OCI-LY7 (cell line): ENCODE measurements at regions not wholly inside any gene's neighbourhood (a gene's known extent, or its start where the extent isn't known, plus 50 kb on each side); places are given as distances from the start of the nearest gene placed in this dataset.

Experiments
- BruUV-seq: library from RNA; stranded (reverse); fragments of 400-500 nt; replicated peaks from 2 replicates; lab custom pipeline; 2021; lab: Mats Ljungman, UMichigan
- CTCF ChIA-PET: fragments of 300-600 bp; sonication (Branson Sonifier 250); formaldehyde crosslinking; loops from one replicate; lab custom pipeline; 2022; ENCODE audit warnings: antibody characterized with exemption; ENCODE audit not compliant: unreplicated experiment; lab: Charles Lee
- POLR2A ChIA-PET: fragments of 300-600 bp; sonication (Branson Sonifier 250); formaldehyde crosslinking; loops from one replicate; lab custom pipeline; 2022; ENCODE audit warnings: antibody characterized with exemption; lab: Charles Lee
- DNase-seq: peaks from one replicate; pipeline ENCODE4 v3.0.0-alpha.2; 2015; ENCODE audit warnings: low spot score
- H2AFZ ChIP-seq: fragments of 200-600 bp; sonication (generic), shearing (Covaris generic); 2 replicates; pipeline ENCODE4 v1.6.1; 2014; ENCODE audit warnings: mild to moderate bottlenecking, antibody characterized with exemption, low read length, moderate library complexity
- H3K27ac ChIP-seq: fragments of 200-600 bp; sonication (generic); 2 replicates; pipeline ENCODE4 v1.5.1; 2014; ENCODE audit warnings: mixed run types, low read depth, mild to moderate bottlenecking, moderate library complexity, low read length, inconsistent platforms; ENCODE audit not compliant: poor library complexity, severe bottlenecking
- H3K36me3 ChIP-seq: fragments of 200-600 bp; sonication (generic); 2 replicates; pipeline ENCODE4 v1.6.1; 2014; ENCODE audit warnings: mild to moderate bottlenecking, antibody characterized with exemption, low read length, moderate library complexity, mixed read lengths; ENCODE audit not compliant: insufficient read depth
- H3K4me1 ChIP-seq: fragments of 200-600 bp; sonication (generic); 2 replicates; pipeline ENCODE4 v1.5.1; 2014; ENCODE audit warnings: mild to moderate bottlenecking, low read length; ENCODE audit not compliant: insufficient read depth, poor library complexity, severe bottlenecking
- H3K4me2 ChIP-seq: fragments of 200-600 bp; sonication (generic); 2 replicates; pipeline ENCODE4 v1.6.1; 2014; ENCODE audit warnings: mild to moderate bottlenecking, low read length
- H3K4me3 ChIP-seq: fragments of 200-600 bp; sonication (generic); 2 replicates; pipeline ENCODE4 v1.5.1; 2014; ENCODE audit warnings: mild to moderate bottlenecking, low read depth, low read length; ENCODE audit not compliant: poor library complexity, severe bottlenecking
- H3K79me2 ChIP-seq: fragments of 200-600 bp; sonication (generic); 2 replicates; pipeline ENCODE4 v1.6.1; 2016; ENCODE audit warnings: low read depth, mild to moderate bottlenecking, low read length, moderate library complexity, mixed read lengths; ENCODE audit not compliant: insufficient read depth
- H3K9me2 ChIP-seq: fragments of 200-600 bp; sonication (generic); 2 replicates; pipeline ENCODE4 v1.6.1; 2016; ENCODE audit warnings: mild to moderate bottlenecking, low read length, mixed read lengths; ENCODE audit not compliant: insufficient read depth
- H3K9me3 ChIP-seq: fragments of 200-600 bp; sonication (generic); 2 replicates; pipeline ENCODE4 v1.6.1; 2014; ENCODE audit warnings: mild to moderate bottlenecking, mixed run types, low read length, mixed read lengths
- H4K20me1 ChIP-seq: fragments of 200-600 bp; sonication (generic); 2 replicates; pipeline ENCODE4 v1.6.1; 2014; ENCODE audit warnings: mild to moderate bottlenecking, antibody characterized with exemption, low read length, moderate library complexity, mixed read lengths; ENCODE audit not compliant: insufficient read depth
- EZH2phosphoT487 ChIP-seq: fragments of 200-600 bp; sonication (generic); IDR thresholded peaks from 2 replicates; pipeline ENCODE4 v1.6.1; 2018; ENCODE audit warnings: low read depth, borderline replicate concordance, mild to moderate bottlenecking, mixed run types, antibody characterized with exemption, low read length, moderate library complexity, mixed read lengths
- intact Hi-C: fragments of 100-400 bp; cut with micrococcal nuclease; formaldehyde crosslinking; loops from one replicate; pipeline ENCODE4 v1.10.0; 2022; ENCODE audit not compliant: unreplicated experiment
- TF ChIP-seq, protein P1 (sequence below): fragments of 200-600 bp; sonication (generic); conservative IDR thresholded peaks from 2 replicates; pipeline ENCODE4 v1.5.1; 2014; ENCODE audit warnings: mild to moderate bottlenecking, antibody characterized with exemption, low read length, moderate library complexity, mixed read lengths

DNA sequence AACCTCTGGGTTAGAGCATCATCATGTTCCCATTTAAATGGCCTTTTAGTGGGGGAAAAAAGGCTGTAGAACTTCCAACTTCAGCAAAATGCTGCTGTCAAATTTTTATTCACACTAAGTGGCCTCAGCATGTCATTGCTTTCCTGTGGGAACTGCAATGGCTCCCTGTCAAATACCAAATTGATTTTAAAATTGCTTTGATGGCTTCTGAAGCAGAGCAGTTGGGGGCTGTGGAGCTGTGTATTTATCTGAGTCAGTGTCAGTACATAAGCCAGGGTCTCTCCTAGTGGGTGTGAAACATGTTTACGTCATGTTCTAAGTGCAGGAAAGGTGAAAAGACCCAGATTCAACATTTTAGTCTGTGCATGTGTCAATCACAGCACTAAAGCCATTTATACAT lies 171.3 kb downstream of the CDH19 start:
- Histone ChIP-seq H3K4me2 (no peak overlapping the region), H3K4me1 (no peaks in the 10 kb centered on the region), H3K9me3 (no peaks in the 10 kb centered on the region), H3K9me2 (no peaks in the 10 kb centered on the region), H3K79me2 (no peaks in the 10 kb centered on the region), H3K36me3 (no peaks in the 10 kb centered on the region), H4K20me1 (no peaks in the 10 kb centered on the region), H3K4me3 (no peak overlapping the region), H2AFZ (no peak overlapping the region), H3K27ac (no peak overlapping the region)
- ChIA-PET POLR2A (no interaction called here), CTCF (no interaction called here)
- no TSS peak for BruUV-seq
- DNase-seq: no peak
- intact Hi-C loops: no loop called here
- no peak for TF ChIP-seq EZH2phosphoT487
- TF ChIP-seq, protein P1, sequence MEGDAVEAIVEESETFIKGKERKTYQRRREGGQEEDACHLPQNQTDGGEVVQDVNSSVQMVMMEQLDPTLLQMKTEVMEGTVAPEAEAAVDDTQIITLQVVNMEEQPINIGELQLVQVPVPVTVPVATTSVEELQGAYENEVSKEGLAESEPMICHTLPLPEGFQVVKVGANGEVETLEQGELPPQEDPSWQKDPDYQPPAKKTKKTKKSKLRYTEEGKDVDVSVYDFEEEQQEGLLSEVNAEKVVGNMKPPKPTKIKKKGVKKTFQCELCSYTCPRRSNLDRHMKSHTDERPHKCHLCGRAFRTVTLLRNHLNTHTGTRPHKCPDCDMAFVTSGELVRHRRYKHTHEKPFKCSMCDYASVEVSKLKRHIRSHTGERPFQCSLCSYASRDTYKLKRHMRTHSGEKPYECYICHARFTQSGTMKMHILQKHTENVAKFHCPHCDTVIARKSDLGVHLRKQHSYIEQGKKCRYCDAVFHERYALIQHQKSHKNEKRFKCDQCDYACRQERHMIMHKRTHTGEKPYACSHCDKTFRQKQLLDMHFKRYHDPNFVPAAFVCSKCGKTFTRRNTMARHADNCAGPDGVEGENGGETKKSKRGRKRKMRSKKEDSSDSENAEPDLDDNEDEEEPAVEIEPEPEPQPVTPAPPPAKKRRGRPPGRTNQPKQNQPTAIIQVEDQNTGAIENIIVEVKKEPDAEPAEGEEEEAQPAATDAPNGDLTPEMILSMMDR: no peak

DNA sequence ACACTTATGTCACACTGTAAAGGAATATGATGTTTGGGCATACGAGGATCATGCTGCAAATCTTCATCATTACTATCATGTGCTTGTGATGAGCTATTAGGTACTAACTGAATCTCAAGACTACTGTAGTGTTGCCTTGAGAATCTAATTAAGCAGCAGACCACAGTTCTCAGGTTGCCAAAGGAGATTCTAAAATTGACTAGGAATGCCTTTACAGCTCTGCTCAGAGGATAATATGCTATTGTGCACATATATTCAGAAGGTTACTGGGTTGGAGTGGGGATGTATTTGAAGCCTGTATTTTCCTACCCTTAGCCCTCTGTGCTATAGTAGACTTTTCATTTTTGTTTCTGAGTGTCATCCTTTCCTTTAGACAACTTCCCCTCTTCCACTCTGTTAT lies 175.1 kb downstream of the CDH19 start:
- BruUV-seq: no TSS peak
- intact Hi-C loops: no loop called here
- Histone ChIP-seq H3K9me3 (no peaks in the 10 kb centered on the region), H3K4me3 (no peak overlapping the region), H4K20me1 (no peaks in the 10 kb centered on the region), H3K27ac (no peak overlapping the region), H3K4me2 (no peak overlapping the region), H3K9me2 (no peaks in the 10 kb centered on the region), H3K79me2 (no peaks in the 10 kb centered on the region), H3K4me1 (no peaks in the 10 kb centered on the region), H3K36me3 (no peaks in the 10 kb centered on the region), H2AFZ (no peak overlapping the region)
- ChIA-PET CTCF (no interaction called here), POLR2A (interaction anchor here (1.2 kb wide), 1 partner anchor 27 kb away, joined by 3 read pairs; no protein-coding TSS in a partner anchor)
- no peak for TF ChIP-seq EZH2phosphoT487
- TF ChIP-seq, protein P1: no peak
- DNase-seq: no peak

GRCh38 chr18:66419400-66419799 lies 184.5 kb downstream of the CDH19 start:
- no peak for TF ChIP-seq EZH2phosphoT487
- TF ChIP-seq, protein P1: no peak
- Histone ChIP-seq H2AFZ (no peak overlapping the region), H3K4me3 (no peak overlapping the region), H3K4me2 (no peak overlapping the region), H3K9me2 (no peaks in the 10 kb centered on the region), H3K79me2 (no peaks in the 10 kb centered on the region), H3K36me3 (no peaks in the 10 kb centered on the region), H3K27ac (no peak overlapping the region), H4K20me1 (no peaks in the 10 kb centered on the region), H3K4me1 (no peaks in the 10 kb centered on the region), H3K9me3 (no peaks in the 10 kb centered on the region)
- no peak for DNase-seq
- CTCF ChIA-PET: no interaction called here
- BruUV-seq: no TSS peak
- POLR2A ChIA-PET: no interaction called here
- intact Hi-C loops: no loop called here
